ENCODE measurements at regions not wholly inside any gene's neighbourhood (a gene's known extent, or its start where the extent isn't known, plus 50 kb on each side); places are given as distances from the start of the nearest gene placed in this dataset.

DNA sequence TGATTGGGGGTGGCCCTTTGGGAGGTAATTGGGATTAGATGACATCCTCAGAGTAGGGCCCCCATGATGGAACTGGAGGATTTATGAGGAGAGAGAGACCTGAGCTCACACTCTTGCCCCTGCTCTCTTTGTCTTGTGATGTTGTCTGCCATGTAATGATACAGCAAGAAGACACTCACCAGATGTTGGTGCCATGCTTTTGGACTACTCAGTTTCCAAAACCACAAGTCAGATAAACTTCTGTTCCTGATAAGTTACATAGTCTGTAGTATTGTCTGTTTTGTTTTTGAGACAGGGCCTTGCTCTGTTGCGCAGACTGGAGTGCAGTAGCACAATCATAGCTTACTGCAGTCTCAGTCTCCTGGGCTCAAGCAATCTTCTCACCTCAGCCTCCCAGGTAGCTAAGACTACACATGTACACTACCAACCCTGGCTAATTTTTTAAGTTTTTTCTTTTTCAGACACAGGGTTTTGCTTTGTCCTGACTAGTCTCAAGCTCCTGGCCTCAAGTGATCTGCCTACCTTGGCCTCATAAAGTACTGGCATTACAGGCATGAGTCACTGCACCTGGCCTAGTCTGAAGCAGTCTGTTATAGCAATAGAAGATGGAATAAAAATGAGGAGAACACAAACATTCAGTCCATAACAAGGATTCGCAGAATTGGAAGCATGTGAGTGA, 115.0 kb upstream of the GALNT2 start (continued):
- TF ChIP-seq, protein P1, sequence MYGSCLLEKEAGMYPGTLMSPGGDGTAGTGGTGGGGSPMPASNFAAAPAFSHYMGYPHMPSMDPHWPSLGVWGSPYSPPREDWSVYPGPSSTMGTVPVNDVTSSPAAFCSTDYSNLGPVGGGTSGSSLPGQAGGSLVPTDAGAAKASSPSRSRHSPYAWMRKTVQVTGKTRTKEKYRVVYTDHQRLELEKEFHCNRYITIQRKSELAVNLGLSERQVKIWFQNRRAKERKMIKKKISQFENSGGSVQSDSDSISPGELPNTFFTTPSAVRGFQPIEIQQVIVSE (CRISPR knock-in tag; IDR thresholded peaks at IDR 0.05; ENCODE audit: borderline replicate concordance): no peak
- TF ChIP-seq RELA (CRISPR knock-in tag; IDR thresholded peaks at IDR 0.05; ENCODE audit: borderline replicate concordance): no peak
- TF ChIP-seq NR2C2 (CRISPR knock-in tag; IDR thresholded peaks at IDR 0.05): no peak
- TF ChIP-seq ZNF396 (CRISPR knock-in tag; IDR thresholded peaks at IDR 0.05; ENCODE audit: borderline replicate concordance): no peak
- TF ChIP-seq, protein P2, sequence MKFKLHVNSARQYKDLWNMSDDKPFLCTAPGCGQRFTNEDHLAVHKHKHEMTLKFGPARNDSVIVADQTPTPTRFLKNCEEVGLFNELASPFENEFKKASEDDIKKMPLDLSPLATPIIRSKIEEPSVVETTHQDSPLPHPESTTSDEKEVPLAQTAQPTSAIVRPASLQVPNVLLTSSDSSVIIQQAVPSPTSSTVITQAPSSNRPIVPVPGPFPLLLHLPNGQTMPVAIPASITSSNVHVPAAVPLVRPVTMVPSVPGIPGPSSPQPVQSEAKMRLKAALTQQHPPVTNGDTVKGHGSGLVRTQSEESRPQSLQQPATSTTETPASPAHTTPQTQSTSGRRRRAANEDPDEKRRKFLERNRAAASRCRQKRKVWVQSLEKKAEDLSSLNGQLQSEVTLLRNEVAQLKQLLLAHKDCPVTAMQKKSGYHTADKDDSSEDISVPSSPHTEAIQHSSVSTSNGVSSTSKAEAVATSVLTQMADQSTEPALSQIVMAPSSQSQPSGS (CRISPR knock-in tag; IDR thresholded peaks at IDR 0.05; ENCODE audit: borderline replicate concordance, low read depth): no peak
- TF ChIP-seq NFATC4 (CRISPR knock-in tag; IDR thresholded peaks at IDR 0.05): no peak
- TF ChIP-seq, protein P3, sequence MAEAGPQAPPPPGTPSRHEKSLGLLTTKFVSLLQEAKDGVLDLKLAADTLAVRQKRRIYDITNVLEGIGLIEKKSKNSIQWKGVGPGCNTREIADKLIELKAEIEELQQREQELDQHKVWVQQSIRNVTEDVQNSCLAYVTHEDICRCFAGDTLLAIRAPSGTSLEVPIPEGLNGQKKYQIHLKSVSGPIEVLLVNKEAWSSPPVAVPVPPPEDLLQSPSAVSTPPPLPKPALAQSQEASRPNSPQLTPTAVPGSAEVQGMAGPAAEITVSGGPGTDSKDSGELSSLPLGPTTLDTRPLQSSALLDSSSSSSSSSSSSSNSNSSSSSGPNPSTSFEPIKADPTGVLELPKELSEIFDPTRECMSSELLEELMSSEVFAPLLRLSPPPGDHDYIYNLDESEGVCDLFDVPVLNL (CRISPR knock-in tag; IDR thresholded peaks at IDR 0.05; ENCODE audit: borderline replicate concordance, low read depth): no peak
- TF ChIP-seq TP53 (CRISPR knock-in tag; IDR thresholded peaks at IDR 0.05): no peak
- no peak for TF ChIP-seq JUN (CRISPR knock-in tag; IDR thresholded peaks at IDR 0.05)
- TF ChIP-seq, protein P4, sequence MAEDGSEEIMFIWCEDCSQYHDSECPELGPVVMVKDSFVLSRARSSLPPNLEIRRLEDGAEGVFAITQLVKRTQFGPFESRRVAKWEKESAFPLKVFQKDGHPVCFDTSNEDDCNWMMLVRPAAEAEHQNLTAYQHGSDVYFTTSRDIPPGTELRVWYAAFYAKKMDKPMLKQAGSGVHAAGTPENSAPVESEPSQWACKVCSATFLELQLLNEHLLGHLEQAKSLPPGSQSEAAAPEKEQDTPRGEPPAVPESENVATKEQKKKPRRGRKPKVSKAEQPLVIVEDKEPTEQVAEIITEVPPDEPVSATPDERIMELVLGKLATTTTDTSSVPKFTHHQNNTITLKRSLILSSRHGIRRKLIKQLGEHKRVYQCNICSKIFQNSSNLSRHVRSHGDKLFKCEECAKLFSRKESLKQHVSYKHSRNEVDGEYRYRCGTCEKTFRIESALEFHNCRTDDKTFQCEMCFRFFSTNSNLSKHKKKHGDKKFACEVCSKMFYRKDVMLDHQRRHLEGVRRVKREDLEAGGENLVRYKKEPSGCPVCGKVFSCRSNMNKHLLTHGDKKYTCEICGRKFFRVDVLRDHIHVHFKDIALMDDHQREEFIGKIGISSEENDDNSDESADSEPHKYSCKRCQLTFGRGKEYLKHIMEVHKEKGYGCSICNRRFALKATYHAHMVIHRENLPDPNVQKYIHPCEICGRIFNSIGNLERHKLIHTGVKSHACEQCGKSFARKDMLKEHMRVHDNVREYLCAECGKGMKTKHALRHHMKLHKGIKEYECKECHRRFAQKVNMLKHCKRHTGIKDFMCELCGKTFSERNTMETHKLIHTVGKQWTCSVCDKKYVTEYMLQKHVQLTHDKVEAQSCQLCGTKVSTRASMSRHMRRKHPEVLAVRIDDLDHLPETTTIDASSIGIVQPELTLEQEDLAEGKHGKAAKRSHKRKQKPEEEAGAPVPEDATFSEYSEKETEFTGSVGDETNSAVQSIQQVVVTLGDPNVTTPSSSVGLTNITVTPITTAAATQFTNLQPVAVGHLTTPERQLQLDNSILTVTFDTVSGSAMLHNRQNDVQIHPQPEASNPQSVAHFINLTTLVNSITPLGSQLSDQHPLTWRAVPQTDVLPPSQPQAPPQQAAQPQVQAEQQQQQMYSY (CRISPR knock-in tag; IDR thresholded peaks at IDR 0.05): no peak
- TF ChIP-seq, protein P5, sequence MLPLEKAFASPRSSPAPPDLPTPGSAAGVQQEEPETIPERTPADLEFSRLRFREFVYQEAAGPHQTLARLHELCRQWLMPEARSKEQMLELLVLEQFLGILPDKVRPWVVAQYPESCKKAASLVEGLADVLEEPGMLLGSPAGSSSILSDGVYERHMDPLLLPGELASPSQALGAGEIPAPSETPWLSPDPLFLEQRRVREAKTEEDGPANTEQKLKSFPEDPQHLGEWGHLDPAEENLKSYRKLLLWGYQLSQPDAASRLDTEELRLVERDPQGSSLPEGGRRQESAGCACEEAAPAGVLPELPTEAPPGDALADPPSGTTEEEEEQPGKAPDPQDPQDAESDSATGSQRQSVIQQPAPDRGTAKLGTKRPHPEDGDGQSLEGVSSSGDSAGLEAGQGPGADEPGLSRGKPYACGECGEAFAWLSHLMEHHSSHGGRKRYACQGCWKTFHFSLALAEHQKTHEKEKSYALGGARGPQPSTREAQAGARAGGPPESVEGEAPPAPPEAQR (CRISPR knock-in tag; IDR thresholded peaks at IDR 0.05): no peak
- no peak for TF ChIP-seq IRF2 (CRISPR knock-in tag; IDR thresholded peaks at IDR 0.05; ENCODE audit: borderline replicate concordance, low read depth)
- no peak for TF ChIP-seq ZNF671 (CRISPR knock-in tag; IDR thresholded peaks at IDR 0.05)

DNA sequence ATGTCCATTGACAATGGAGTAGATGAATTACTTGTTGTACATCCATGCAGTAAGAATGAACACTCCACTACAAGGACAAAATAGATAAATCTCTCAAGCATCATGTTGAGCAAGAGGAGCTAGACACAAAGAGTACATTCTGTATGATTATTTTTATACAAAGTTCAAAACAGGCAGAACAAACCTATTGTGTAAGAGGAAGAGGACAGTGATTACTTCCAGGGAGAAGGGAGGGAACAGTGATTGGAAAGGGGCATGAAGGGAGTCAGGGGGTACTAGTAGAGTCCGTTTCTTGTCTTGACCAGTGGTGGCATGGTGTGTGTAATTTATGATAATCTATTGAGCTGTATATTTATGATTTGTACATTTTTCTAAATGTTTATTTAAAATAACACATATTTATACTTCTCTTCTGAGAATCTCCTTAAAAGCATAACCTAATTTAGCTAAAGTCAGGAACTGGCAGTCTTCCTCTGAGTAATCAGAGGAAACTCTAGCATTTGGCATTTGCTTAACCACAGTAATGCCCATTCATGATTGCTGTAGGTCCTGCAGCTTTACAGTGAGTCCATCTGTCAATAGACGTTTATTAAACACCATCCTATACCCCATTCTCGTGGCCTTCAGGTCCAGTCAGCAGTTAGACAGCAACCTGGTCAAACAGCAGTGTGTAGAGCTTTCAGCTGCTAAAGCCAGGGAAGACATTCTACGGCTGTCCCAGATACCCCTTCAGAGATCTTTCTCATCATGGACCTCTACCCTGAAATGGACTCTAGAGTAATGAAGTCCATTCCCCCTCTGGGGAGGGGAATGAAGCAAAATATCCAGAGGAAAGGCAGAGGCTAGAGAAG, 114.1 kb upstream of the GALNT2 start:
- Mint-ChIP-seq H3K4me1 (peaks cover 6% of the 10 kb centered on the region), H3K36me3 (no peaks in the 10 kb centered on the region; the same call in 1 of the 2 replicates), H3K4me3 (no peak overlapping the region), H3K27me3 (ENCODE audit: low read depth) (no peaks in the 10 kb centered on the region), H3K9me3 (peaks cover 6% of the 10 kb centered on the region), H3K27ac (no peak overlapping the region)
- no peak for DNase-seq (ENCODE audit: low spot score)
- ChIA-PET CTCF (no interaction called here), POLR2A (no interaction called here)
- TF ChIP-seq FOXK1 (CRISPR knock-in tag; IDR thresholded peaks at IDR 0.05) (no peak), NR2C2 (CRISPR knock-in tag; IDR thresholded peaks at IDR 0.05) (no peak), ZNF138 (CRISPR knock-in tag; conservative IDR thresholded peaks at IDR 0.05) (no peak)
- TF ChIP-seq, protein P6, sequence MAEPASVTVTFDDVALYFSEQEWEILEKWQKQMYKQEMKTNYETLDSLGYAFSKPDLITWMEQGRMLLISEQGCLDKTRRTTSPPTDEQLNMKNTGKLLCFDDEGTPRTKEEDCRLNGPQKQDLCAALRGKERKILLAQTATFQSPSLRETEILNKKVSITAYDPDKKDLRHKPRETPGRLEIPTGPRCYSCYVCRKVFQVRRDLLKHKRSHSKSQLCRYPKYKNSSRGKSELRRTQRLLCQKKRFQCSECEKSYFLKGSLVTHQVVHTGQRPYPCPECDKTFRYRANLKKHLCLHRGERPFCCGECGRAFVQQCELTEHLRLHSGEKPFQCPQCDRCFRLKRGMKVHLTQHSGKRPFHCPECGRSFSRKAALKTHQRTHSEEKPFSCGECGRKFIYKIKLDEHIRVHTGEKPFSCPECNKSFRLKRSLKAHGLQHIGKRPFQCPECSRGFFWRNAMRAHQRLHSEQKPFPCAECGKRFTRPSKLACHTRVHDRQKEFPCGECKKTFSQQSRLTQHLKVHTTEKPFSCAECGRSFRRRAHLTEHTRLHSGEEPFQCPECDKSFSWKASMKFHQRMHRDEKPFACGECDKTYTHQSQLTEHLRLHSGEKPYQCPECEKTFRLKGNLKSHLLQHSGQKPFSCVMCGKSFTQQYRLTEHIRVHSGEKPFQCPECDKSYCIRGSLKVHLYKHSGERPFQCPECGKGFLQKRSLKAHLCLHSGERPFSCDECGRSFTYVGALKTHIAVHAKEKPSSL (CRISPR knock-in tag; conservative IDR thresholded peaks at IDR 0.05): no peak
- no peak for ATAC-seq
